Loucy (cell line): ENCODE measurements at regions not wholly inside any gene's neighbourhood (a gene's known extent, or its start where the extent isn't known, plus 50 kb on each side); places are given as distances from the start of the nearest gene placed in this dataset.

ENCODE experiments used
- H2AFZ ChIP-seq: fragments of 200-600 bp; sonication (generic); 2 replicates; pipeline ENCODE4 v1.6.0; 2016; ENCODE audit warnings: antibody characterized with exemption, mild to moderate bottlenecking, low read length, moderate library complexity
- H3F3A ChIP-seq: fragments of 200-600 bp; 2 replicates; pipeline ENCODE4 v1.6.0; 2016; ENCODE audit warnings: antibody characterized with exemption, low read depth, mild to moderate bottlenecking
- H3K27me3 ChIP-seq: fragments of 200-600 bp; sonication (generic); 2 replicates; pipeline ENCODE4 v1.6.1; 2014; ENCODE audit warnings: low read length, mild to moderate bottlenecking; ENCODE audit not compliant: insufficient read depth, poor library complexity, severe bottlenecking
- H3K36me3 ChIP-seq: fragments of 200-600 bp; sonication (generic); 2 replicates; pipeline ENCODE4 v1.6.1; 2016; ENCODE audit warnings: low read length; ENCODE audit not compliant: insufficient read depth
- H3K4me1 ChIP-seq: fragments of 200-600 bp; sonication (generic); 2 replicates; pipeline ENCODE4 v1.5.1; 2014; ENCODE audit warnings: low read length, mild to moderate bottlenecking; ENCODE audit not compliant: insufficient read depth, poor library complexity, severe bottlenecking
- H3K4me2 ChIP-seq: fragments of 200-600 bp; sonication (generic); 2 replicates; pipeline ENCODE4 v1.6.0; 2014; ENCODE audit warnings: antibody characterized with exemption, low read length, low read depth, mild to moderate bottlenecking; ENCODE audit not compliant: poor library complexity, severe bottlenecking
- H3K4me3 ChIP-seq: fragments of 200-600 bp; sonication (generic); 2 replicates; pipeline ENCODE4 v1.5.1; 2014; ENCODE audit warnings: low read length, mild to moderate bottlenecking, mixed read lengths; ENCODE audit not compliant: poor library complexity, severe bottlenecking
- H3K79me2 ChIP-seq: fragments of 200-600 bp; sonication (generic); 2 replicates; pipeline ENCODE4 v1.6.1; 2014; ENCODE audit warnings: low read length; ENCODE audit not compliant: insufficient read depth
- H3K9ac ChIP-seq: fragments of 200-600 bp; sonication (generic); 2 replicates; pipeline ENCODE4 v1.6.0; 2014; ENCODE audit warnings: mild to moderate bottlenecking, low read depth, low read length, moderate library complexity; ENCODE audit not compliant: poor library complexity, severe bottlenecking
- H3K9me2 ChIP-seq: fragments of 200-600 bp; sonication (generic); replicated peaks from 2 replicates; pipeline ENCODE4 v1.6.1; 2016; ENCODE audit warnings: low read depth, low read length, mixed read lengths
- H3K9me3 ChIP-seq: fragments of 200-600 bp; sonication (generic); 2 replicates; pipeline ENCODE4 v1.6.1; 2014; ENCODE audit warnings: mild to moderate bottlenecking, antibody characterized with exemption, low read length, low read depth; ENCODE audit not compliant: insufficient read depth
- H4K20me1 ChIP-seq: fragments of 200-600 bp; sonication (generic); 2 replicates; pipeline ENCODE4 v1.6.0; 2014; ENCODE audit warnings: antibody characterized with exemption, low read length, mild to moderate bottlenecking; ENCODE audit not compliant: insufficient read depth, poor library complexity, severe bottlenecking
- CTCF ChIP-seq: fragments of 200-600 bp; sonication (generic); conservative IDR thresholded peaks from 2 replicates; pipeline ENCODE4 v1.5.1; 2014; ENCODE audit warnings: mild to moderate bottlenecking, antibody characterized with exemption, low read length
- EZH2phosphoT487 ChIP-seq: fragments of 200-600 bp; IDR thresholded peaks from 2 replicates; pipeline ENCODE4 v1.6.1; 2018; ENCODE audit warnings: antibody characterized with exemption, mild to moderate bottlenecking, moderate library complexity, borderline replicate concordance

DNA sequence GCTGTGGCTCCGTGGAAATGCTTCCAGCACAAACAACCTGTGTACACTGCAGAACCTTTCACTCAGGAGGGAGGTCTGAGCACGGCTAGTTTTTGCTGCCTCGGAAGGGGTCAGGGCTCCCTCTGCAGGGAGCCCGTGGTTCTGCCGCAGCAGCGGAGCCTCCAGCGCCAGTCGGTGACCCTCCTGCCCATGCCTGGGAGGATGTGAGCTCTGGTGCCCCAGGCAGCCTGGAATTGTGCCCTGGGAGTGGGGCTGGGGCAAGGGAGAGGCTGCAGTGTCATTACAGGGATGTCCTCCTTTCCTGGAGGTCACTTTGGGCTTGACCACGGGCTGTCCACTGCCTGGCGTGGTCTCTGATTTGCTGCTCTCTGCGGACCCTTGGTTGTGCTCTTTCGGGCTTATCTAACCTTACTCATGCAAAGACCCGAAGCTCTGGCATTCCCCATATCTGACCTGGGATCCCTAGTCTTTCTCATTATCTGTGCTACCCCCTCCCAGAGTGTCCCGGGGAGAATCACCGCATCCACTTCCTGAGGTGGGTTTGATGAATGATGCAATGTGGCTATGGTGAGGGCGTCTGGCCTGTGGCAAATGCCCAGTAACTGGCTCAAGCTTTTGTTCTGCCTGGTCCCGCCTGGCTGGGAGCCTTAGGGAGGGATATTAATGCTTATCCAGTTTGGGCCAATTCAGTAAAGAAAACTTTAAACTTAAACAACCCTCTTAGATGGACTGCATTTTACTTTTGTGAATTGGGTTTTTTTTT, 59.6 kb upstream of the TAGAP start:
- peaks cover 8% of the 10 kb centered on the region; the same call in 1 of the 2 replicates for H3F3A ChIP-seq
- peaks cover 27% of the 10 kb centered on the region for H3K4me1 ChIP-seq
- no peaks in the 10 kb centered on the region for H3K36me3 ChIP-seq
- H3K9ac ChIP-seq = no peak overlapping the region
- no peaks in the 10 kb centered on the region for H4K20me1 ChIP-seq
- H2AFZ ChIP-seq = peak overlapping the region; percentile 76
- H3K79me2 ChIP-seq = no peaks in the 10 kb centered on the region
- H3K4me3 ChIP-seq = no peak overlapping the region
- TF ChIP-seq EZH2phosphoT487 = no peak
- TF ChIP-seq CTCF = peak; percentile 98
- H3K4me2 ChIP-seq = peak overlapping the region; percentile 46
- no peaks in the 10 kb centered on the region for H3K27me3 ChIP-seq
- H3K9me2 ChIP-seq = no peaks in the 10 kb centered on the region
- H3K9me3 ChIP-seq = no peaks in the 10 kb centered on the region

GRCh38 chr6:159103396-159104162, 58.8 kb upstream of the TAGAP start:
- peaks cover 8% of the 10 kb centered on the region; the same call in 1 of the 2 replicates for H3F3A ChIP-seq
- H3K36me3 ChIP-seq = no peaks in the 10 kb centered on the region
- H4K20me1 ChIP-seq = no peaks in the 10 kb centered on the region
- peaks cover 26% of the 10 kb centered on the region for H3K4me1 ChIP-seq
- no peak for TF ChIP-seq EZH2phosphoT487
- no peaks in the 10 kb centered on the region for H3K27me3 ChIP-seq
- peak overlapping the region; percentile 76 for H2AFZ ChIP-seq
- H3K4me2 ChIP-seq = peak overlapping the region; percentile 46
- H3K9me2 ChIP-seq = no peaks in the 10 kb centered on the region
- no peak overlapping the region for H3K9ac ChIP-seq
- no peaks in the 10 kb centered on the region for H3K79me2 ChIP-seq
- H3K9me3 ChIP-seq = no peaks in the 10 kb centered on the region
- no peak overlapping the region for H3K4me3 ChIP-seq

GRCh38 chr6:159102373-159103160, 57.8 kb upstream of the TAGAP start:
- Histone ChIP-seq H3K9me3 (no peaks in the 10 kb centered on the region), H3K4me1 (peaks cover 16% of the 10 kb centered on the region), H3K36me3 (no peaks in the 10 kb centered on the region), H3K79me2 (no peaks in the 10 kb centered on the region), H3K9me2 (no peaks in the 10 kb centered on the region), H3K27me3 (no peaks in the 10 kb centered on the region), H2AFZ (no peak overlapping the region), H4K20me1 (no peaks in the 10 kb centered on the region), H3K9ac (no peak overlapping the region), H3K4me3 (no peak overlapping the region), H3F3A (peaks cover 5% of the 10 kb centered on the region; the same call in 1 of the 2 replicates), H3K4me2 (no peak overlapping the region)
- TF ChIP-seq EZH2phosphoT487 (no peak), CTCF (no peak)
